CD4-positive, alpha-beta T cell (primary cell): ENCODE measurements at regions not wholly inside any gene's neighbourhood (a gene's known extent, or its start where the extent isn't known, plus 50 kb on each side); places are given as distances from the start of the nearest gene placed in this dataset.

Experiments
- ATAC-seq: fragments of 200-7000 bp; cut with Tn5 transposase; one replicate; pipeline ENCODE4 v1.10.0; 2022; ENCODE audit warnings: mild to moderate bottlenecking; ENCODE audit not compliant: poor library complexity
- CTCF ChIA-PET: fragments of 350-600 bp; sonication (Branson Sonifier 250); formaldehyde crosslinking; loops from one replicate; lab custom pipeline; 2021; ENCODE audit warnings: antibody characterized with exemption, inconsistent platforms; lab: Charles Lee
- POLR2A ChIA-PET: fragments of 350-600 bp; sonication (Branson Sonifier 250); formaldehyde crosslinking; loops from one replicate; lab custom pipeline; 2021; ENCODE audit warnings: antibody characterized with exemption, inconsistent platforms; lab: Charles Lee
- DNase-seq, 14 experiments: peaks; one replicate each; pipeline ENCODE4 v3.0.0-alpha.2; 2013 to 2020; ENCODE audit warnings: mixed read lengths in 2 of 14
- H3K27ac ChIP-seq, 2 donors: one replicate each; pipeline versions ENCODE4 v1.5.1 to v1.7.0; 2013; ENCODE audit warnings: low read length in 2 of 2, low read depth in 1 of 2, mild to moderate bottlenecking in 1 of 2
- H3K27me3 ChIP-seq, 2 experiments: 1 replicate in 1 of 2; 2 replicates in 1 of 2; pipeline versions ENCODE4 v1.6.1 to v1.7.0; 2013; ENCODE audit warnings: low read length in 2 of 2, control low read depth in 1 of 2, mild to moderate bottlenecking in 1 of 2, moderate library complexity in 1 of 2; ENCODE audit not compliant: insufficient read depth in 2 of 2, control insufficient read depth in 1 of 2
- H3K36me3 ChIP-seq: one replicate; pipeline ENCODE4 v1.6.1; 2013; ENCODE audit warnings: low read length, control low read depth; ENCODE audit not compliant: insufficient read depth
- H3K4me1 ChIP-seq: one replicate; pipeline ENCODE4 v1.6.1; 2013; ENCODE audit warnings: low read length, control low read depth; ENCODE audit not compliant: insufficient read depth
- H3K4me3 ChIP-seq: one replicate; pipeline ENCODE4 v1.5.1; 2013; ENCODE audit warnings: mild to moderate bottlenecking, low read length, moderate library complexity
- H3K9me3 ChIP-seq, 2 experiments: 1 replicate in 1 of 2; 2 replicates in 1 of 2; pipeline versions ENCODE4 v1.6.1 to v1.7.0; 2013; ENCODE audit warnings: low read length in 2 of 2, mild to moderate bottlenecking in 2 of 2, control low read depth in 1 of 2, moderate library complexity in 1 of 2; ENCODE audit not compliant: control insufficient read depth in 1 of 2, insufficient read depth in 1 of 2
- H3K27ac Mint-ChIP-seq: one replicate; pipeline ENCODE4 v1.8.0; 2020; ENCODE audit warnings: mixed read lengths
- H3K27me3 Mint-ChIP-seq: one replicate; pipeline ENCODE4 v1.8.0; 2021; ENCODE audit warnings: mixed read lengths
- H3K36me3 Mint-ChIP-seq: one replicate; pipeline ENCODE4 v1.8.0; 2021; ENCODE audit warnings: low read depth, mixed read lengths
- H3K4me1 Mint-ChIP-seq: one replicate; pipeline ENCODE4 v1.8.0; 2021; ENCODE audit warnings: low read depth, mixed read lengths
- H3K4me3 Mint-ChIP-seq: one replicate; pipeline ENCODE4 v1.8.0; 2020; ENCODE audit warnings: mild to moderate bottlenecking, mixed read lengths
- H3K9me3 Mint-ChIP-seq: one replicate; pipeline ENCODE4 v1.8.0; 2020; ENCODE audit warnings: mixed read lengths
- intact Hi-C, 2 experiments: fragments of 100-400 bp; cut with DNase I in 1 of 2; cut with micrococcal nuclease in 1 of 2; formaldehyde crosslinking; loops; one replicate each; pipeline versions ENCODE4 v1.15.1 to v1.9.0; 2023 to 2025; cut with DNase I, micrococcal nuclease
- TF ChIP-seq, protein P1 (sequence below): fragments of 200-600 bp; IDR thresholded peaks from one replicate; pipeline ENCODE4 v1.8.0; 2022; ENCODE audit warnings: antibody characterized with exemption, mild to moderate bottlenecking

DNA sequence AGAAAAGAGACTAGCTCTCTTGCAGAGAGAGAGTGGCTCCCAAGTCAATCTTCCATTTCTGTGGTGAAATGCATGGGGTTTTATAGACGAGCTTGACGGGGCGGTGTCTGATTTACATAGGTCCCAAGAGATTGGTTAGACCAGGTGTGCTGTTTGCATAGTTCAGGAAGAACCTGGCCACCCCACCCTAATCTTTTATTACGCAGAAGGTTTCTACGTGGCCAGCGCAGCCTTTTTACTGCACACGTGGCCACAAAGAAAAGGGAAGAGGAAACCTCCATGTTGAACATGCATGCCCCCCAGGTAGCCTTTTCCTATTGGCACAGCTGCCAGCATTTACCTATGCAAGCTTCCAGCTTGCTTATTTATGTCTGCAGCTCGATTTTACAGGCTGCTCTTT, 92.1 kb downstream of the CAVIN4 start:
- H3K36me3 ChIP-seq, result no peaks in the 10 kb centered on the region
- ChIA-PET CTCF (no interaction called here), POLR2A (no interaction called here)
- Mint-ChIP-seq H3K9me3 (no peaks in the 10 kb centered on the region), H3K27ac (no peak overlapping the region), H3K4me1 (no peaks in the 10 kb centered on the region), H3K4me3 (no peak overlapping the region), H3K27me3 (peaks cover 10% of the 10 kb centered on the region), H3K36me3 (no peaks in the 10 kb centered on the region)
- intact Hi-C loops, result no loop called here
- no peak for DNase-seq
- no peak overlapping the region for H3K27ac ChIP-seq
- TF ChIP-seq, protein P1, sequence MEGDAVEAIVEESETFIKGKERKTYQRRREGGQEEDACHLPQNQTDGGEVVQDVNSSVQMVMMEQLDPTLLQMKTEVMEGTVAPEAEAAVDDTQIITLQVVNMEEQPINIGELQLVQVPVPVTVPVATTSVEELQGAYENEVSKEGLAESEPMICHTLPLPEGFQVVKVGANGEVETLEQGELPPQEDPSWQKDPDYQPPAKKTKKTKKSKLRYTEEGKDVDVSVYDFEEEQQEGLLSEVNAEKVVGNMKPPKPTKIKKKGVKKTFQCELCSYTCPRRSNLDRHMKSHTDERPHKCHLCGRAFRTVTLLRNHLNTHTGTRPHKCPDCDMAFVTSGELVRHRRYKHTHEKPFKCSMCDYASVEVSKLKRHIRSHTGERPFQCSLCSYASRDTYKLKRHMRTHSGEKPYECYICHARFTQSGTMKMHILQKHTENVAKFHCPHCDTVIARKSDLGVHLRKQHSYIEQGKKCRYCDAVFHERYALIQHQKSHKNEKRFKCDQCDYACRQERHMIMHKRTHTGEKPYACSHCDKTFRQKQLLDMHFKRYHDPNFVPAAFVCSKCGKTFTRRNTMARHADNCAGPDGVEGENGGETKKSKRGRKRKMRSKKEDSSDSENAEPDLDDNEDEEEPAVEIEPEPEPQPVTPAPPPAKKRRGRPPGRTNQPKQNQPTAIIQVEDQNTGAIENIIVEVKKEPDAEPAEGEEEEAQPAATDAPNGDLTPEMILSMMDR, result no peak
- H3K4me3 ChIP-seq, result no peak overlapping the region
- H3K27me3 ChIP-seq, result peaks cover 0 to 4% of the 10 kb centered on the region in 2 experiments
- H3K4me1 ChIP-seq, result no peaks in the 10 kb centered on the region
- no peak for ATAC-seq
- peaks cover 0 to 14% of the 10 kb centered on the region in 2 experiments for H3K9me3 ChIP-seq

DNA sequence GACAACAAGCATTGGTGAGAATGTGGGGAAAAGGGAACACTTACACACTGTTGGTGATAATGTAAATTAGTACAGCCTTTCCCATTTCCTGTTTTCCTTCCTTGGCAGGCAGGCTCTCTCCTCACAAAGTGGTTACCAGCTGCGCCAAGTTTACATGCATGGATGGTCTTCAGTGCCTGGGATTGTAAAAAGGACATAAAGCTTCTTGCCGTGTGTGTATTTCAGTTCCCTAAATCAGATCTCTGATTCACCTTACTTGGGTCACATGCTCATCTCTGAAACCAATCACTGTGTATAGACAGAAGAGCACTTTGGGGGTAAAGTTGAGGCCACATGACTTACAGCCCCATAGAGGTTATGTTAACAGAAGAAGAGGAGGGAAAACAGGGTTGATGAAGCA, 92.8 kb downstream of the CAVIN4 start:
- Mint-ChIP-seq H3K36me3 (no peaks in the 10 kb centered on the region), H3K27ac (no peak overlapping the region), H3K27me3 (peaks cover 10% of the 10 kb centered on the region), H3K4me3 (no peak overlapping the region), H3K9me3 (no peaks in the 10 kb centered on the region), H3K4me1 (no peaks in the 10 kb centered on the region)
- Histone ChIP-seq H3K36me3 (no peaks in the 10 kb centered on the region), H3K27me3 (peaks cover 0 to 4% of the 10 kb centered on the region in 2 experiments), H3K4me3 (no peak overlapping the region), H3K27ac (no peak overlapping the region), H3K4me1 (no peaks in the 10 kb centered on the region), H3K9me3 (peaks cover 0 to 14% of the 10 kb centered on the region in 2 experiments)
- TF ChIP-seq, protein P1, result no peak
- ChIA-PET POLR2A (no interaction called here), CTCF (no interaction called here)
- intact Hi-C loops, result no loop called here
- no peak for ATAC-seq
- DNase-seq, result no peak

DNA sequence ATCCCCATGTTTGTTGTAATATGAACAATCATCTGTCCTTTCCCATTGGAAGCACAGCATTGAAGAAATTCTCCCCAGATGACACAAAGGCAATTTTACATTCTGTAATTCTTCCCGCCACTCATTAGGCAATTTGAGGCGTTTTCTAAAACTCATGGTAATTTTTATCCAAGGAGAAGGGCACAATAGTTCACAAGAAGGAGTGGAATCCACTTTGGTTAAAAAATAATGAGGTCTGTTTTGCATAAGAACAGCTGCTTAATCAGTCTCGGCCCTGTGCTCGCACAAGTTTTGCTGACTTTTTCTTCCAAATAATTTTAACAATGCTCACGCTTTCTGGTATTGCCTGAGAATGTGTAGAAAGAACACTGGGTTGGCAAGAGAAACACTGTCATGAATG, 94.0 kb downstream of the CAVIN4 start:
- Histone ChIP-seq H3K27ac (no peak overlapping the region), H3K4me3 (no peak overlapping the region), H3K4me1 (no peaks in the 10 kb centered on the region), H3K36me3 (no peaks in the 10 kb centered on the region), H3K9me3 (peaks cover 0 to 9% of the 10 kb centered on the region in 2 experiments), H3K27me3 (peaks cover 0 to 2% of the 10 kb centered on the region in 2 experiments)
- DNase-seq (no peak), ATAC-seq (no peak)
- intact Hi-C loops, result no loop called here
- Mint-ChIP-seq H3K9me3 (no peaks in the 10 kb centered on the region), H3K27ac (no peak overlapping the region), H3K4me3 (no peak overlapping the region), H3K36me3 (no peaks in the 10 kb centered on the region), H3K4me1 (no peaks in the 10 kb centered on the region), H3K27me3 (peaks cover 10% of the 10 kb centered on the region)
- CTCF ChIA-PET, result no interaction called here
- TF ChIP-seq, protein P1, result no peak
- POLR2A ChIA-PET, result no interaction called here
